ENCODE measurements at regions not wholly inside any gene's neighbourhood (a gene's known extent, or its start where the extent isn't known, plus 50 kb on each side); places are given as distances from the start of the nearest gene placed in this dataset.
A peak's percentile ranks its signal among the peaks of the same experiment; 100 is the strongest.

DNA sequence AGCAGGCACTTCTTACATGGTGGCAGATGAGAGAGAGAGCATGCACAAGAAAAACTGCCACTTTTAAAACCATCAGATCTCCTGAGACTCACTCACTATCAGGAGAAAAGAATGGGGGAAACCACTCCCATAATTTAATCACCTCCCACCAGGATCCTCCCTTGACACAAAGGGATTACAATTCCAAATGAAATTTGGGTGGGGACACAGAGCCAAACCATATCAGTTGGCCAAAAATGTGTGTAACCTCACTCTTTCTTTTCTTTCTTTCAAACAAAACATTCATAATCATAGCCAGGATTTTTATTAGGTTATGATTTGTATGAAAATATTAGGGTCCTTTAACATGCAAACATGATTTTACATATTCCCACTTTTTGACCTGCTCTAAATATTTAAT, 222.1 kb downstream of the PCDH18 start:
- DNase-seq (ENCODE audit: low read depth), result no peak
- H3K4me3 ChIP-seq (ENCODE audit: control insufficient read depth, low read depth, low read length), result no peak overlapping the region
- TF ChIP-seq, protein P1, sequence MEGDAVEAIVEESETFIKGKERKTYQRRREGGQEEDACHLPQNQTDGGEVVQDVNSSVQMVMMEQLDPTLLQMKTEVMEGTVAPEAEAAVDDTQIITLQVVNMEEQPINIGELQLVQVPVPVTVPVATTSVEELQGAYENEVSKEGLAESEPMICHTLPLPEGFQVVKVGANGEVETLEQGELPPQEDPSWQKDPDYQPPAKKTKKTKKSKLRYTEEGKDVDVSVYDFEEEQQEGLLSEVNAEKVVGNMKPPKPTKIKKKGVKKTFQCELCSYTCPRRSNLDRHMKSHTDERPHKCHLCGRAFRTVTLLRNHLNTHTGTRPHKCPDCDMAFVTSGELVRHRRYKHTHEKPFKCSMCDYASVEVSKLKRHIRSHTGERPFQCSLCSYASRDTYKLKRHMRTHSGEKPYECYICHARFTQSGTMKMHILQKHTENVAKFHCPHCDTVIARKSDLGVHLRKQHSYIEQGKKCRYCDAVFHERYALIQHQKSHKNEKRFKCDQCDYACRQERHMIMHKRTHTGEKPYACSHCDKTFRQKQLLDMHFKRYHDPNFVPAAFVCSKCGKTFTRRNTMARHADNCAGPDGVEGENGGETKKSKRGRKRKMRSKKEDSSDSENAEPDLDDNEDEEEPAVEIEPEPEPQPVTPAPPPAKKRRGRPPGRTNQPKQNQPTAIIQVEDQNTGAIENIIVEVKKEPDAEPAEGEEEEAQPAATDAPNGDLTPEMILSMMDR (IDR thresholded peaks at IDR 0.05; ENCODE audit: control insufficient read depth, insufficient read depth, low read depth, low read length, missing control alignments), result no peak

DNA sequence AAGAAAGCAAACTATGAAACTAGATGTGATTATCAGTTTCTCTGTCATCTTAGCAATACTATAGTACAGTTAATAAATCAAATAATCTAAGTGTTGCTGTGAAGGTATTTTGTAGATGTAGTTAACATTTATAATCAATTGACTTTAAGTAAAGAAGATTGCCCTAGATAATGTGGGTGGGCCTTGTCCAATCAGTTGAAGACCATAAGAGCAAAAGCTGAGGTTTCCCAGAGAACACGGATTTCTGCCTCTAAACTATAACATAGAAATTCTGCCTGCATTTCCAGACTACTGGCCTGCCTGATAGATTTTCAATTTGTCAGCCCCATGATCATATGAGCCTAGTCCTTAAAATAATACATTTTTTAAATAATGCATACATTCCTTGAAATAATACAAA, 222.9 kb downstream of the PCDH18 start:
- no peak overlapping the region for H3K4me3 ChIP-seq (ENCODE audit: control insufficient read depth, low read depth, low read length)
- TF ChIP-seq, protein P1 (IDR thresholded peaks at IDR 0.05; ENCODE audit: control insufficient read depth, insufficient read depth, low read depth, low read length, missing control alignments), result no peak
- no peak for DNase-seq (ENCODE audit: low read depth)

DNA sequence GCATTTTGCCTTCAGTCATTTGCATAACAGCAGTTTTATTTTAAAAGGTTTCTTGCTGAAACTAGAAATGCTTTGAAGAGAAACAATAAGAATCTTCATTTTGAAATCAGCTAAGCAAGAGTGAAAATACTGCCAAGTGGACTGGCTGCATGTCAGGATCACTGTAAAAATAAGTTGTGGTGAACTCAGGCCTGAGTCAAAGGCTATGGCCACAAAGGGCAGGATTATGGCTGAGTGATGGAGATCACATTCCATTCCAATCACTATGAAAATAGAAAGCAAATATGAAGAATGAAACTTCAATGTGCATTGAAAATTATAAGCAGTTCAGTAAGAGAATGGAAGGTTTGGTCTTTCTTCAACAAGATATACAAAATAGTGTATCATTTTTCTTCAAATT, 224.5 kb downstream of the PCDH18 start:
- H3K4me3 ChIP-seq (ENCODE audit: control insufficient read depth, low read depth, low read length), result no peak overlapping the region
- TF ChIP-seq, protein P1 (IDR thresholded peaks at IDR 0.05; ENCODE audit: control insufficient read depth, insufficient read depth, low read depth, low read length, missing control alignments), result no peak
- peak; percentile 46 for DNase-seq (ENCODE audit: low read depth)

DNA sequence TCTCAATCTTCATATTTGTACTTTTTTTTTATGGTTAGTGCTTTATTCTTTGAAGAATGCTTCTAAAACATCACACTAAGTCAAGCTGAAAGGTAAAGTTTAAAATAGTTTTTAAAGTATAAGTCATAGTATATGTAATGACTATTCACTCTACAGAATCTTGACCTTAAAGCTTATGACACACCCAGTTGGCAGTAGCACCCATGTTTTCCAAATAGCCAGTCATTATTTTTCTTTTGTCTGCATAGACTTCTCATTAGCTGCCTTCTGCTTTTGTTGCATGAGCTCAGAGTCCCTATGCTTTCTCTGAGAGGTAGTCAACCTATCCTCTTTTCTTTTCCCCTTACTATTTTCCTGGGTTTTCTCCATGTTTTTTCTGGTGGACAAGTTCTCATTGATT, 231.5 kb downstream of the PCDH18 start:
- no peak for DNase-seq (ENCODE audit: low read depth)
- no peak overlapping the region for H3K4me3 ChIP-seq (ENCODE audit: control insufficient read depth, low read depth, low read length)
- TF ChIP-seq, protein P1 (IDR thresholded peaks at IDR 0.05; ENCODE audit: control insufficient read depth, insufficient read depth, low read depth, low read length, missing control alignments), result no peak

DNA sequence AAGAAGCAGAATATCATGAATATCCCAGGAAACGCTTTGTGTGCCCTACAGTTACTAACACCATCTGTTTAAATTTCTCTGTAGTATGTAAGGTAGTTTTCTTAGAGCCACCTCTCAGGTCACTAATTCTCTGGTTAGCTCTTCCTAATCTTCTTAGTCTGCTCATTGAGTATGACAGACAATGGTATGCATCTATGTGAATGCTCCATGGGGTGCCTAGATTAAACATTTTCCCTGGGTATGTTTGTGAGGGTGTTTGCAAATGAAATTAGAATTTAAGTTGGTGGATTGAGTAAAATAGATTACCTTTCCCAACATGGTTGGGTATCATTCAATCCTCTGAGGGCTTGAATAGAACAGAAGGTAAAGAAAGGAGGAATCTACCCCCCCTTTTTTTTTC, 233.0 kb downstream of the PCDH18 start:
- TF ChIP-seq, protein P1 (IDR thresholded peaks at IDR 0.05; ENCODE audit: control insufficient read depth, insufficient read depth, low read depth, low read length, missing control alignments), result no peak
- no peak overlapping the region for H3K4me3 ChIP-seq (ENCODE audit: control insufficient read depth, low read depth, low read length)
- DNase-seq (ENCODE audit: low read depth), result no peak

DNA sequence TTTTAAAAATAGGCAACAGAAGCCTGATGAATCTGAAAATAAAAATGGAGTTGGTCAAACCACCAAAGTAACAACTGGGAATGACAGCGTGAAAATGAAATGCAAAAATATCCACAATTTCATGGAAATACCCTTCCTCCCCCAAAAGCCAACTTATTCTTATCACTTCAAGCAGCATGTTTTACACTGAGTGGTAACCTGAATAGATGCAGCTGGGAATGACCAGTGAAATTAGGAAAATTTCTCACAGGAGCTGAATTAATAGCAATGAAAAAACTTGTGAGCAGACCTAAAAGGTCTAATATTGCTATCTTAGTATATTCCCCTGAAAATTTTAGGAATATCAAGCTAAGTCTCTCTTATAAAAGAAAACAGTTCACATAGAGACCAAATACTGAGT, 239.0 kb downstream of the PCDH18 start:
- DNase-seq (ENCODE audit: low read depth), result no peak
- no peak overlapping the region for H3K4me3 ChIP-seq (ENCODE audit: control insufficient read depth, low read depth, low read length)
- TF ChIP-seq, protein P1 (IDR thresholded peaks at IDR 0.05; ENCODE audit: control insufficient read depth, insufficient read depth, low read depth, low read length, missing control alignments), result no peak

DNA sequence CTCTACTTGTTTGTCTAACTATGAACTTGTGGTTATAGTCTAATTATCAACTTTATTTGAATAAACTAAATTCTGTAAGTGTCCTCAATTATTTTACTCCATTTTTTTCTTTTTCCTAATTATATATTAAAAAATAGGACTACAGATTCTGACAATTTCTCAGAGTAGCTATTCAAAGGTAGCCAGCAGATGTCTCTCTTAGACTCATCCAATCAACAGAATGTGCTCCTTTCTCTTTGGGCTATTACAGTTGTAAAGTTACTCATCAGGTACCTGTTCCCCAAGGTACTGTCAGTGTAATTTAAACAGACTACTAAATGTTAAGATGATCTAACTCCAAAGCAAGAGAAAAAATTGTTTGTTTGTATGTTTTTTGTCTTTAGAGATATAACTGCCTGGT, 248.6 kb downstream of the PCDH18 start:
- TF ChIP-seq, protein P1 (IDR thresholded peaks at IDR 0.05; ENCODE audit: control insufficient read depth, insufficient read depth, low read depth, low read length, missing control alignments), result peak; percentile 53
- DNase-seq (ENCODE audit: low read depth), result no peak
- H3K4me3 ChIP-seq (ENCODE audit: control insufficient read depth, low read depth, low read length), result no peak overlapping the region
